CD8-positive, alpha-beta memory T cell (primary cell): ENCODE measurements at regions not wholly inside any gene's neighbourhood (a gene's known extent, or its start where the extent isn't known, plus 50 kb on each side); places are given as distances from the start of the nearest gene placed in this dataset.

Experiments used
- CTCF ChIA-PET: fragments of 350-600 bp; sonication (Branson Sonifier 250); formaldehyde crosslinking; loops from one replicate; lab custom pipeline; 2021; ENCODE audit warnings: antibody characterized with exemption; lab: Charles Lee
- POLR2A ChIA-PET: fragments of 350-600 bp; sonication (Branson Sonifier 250); formaldehyde crosslinking; loops from one replicate; lab custom pipeline; 2021; ENCODE audit warnings: antibody characterized with exemption; lab: Charles Lee
- DNase-seq, 5 donors: peaks; one replicate each; pipeline versions ENCODE4 v3.0.0 to v3.0.0-alpha.2; 2020 to 2022; ENCODE audit warnings: mixed read lengths in 1 of 5
- H3K27ac ChIP-seq: one replicate; pipeline ENCODE4 v1.7.0; 2013; ENCODE audit warnings: low read depth, mild to moderate bottlenecking, low read length, moderate library complexity
- H3K27me3 ChIP-seq: 2 replicates; pipeline ENCODE4 v1.7.0; 2013; ENCODE audit warnings: low read length, mild to moderate bottlenecking; ENCODE audit not compliant: insufficient read depth, poor library complexity, severe bottlenecking
- H3K36me3 ChIP-seq: 2 replicates; pipeline ENCODE4 v1.7.0; 2013; ENCODE audit warnings: mild to moderate bottlenecking, low read length, moderate library complexity; ENCODE audit not compliant: insufficient read depth
- H3K4me1 ChIP-seq: 2 replicates; pipeline ENCODE4 v1.7.0; 2013; ENCODE audit warnings: mild to moderate bottlenecking, low read length, moderate library complexity; ENCODE audit not compliant: insufficient read depth
- H3K4me3 ChIP-seq: 2 replicates; pipeline ENCODE4 v1.7.0; 2013; ENCODE audit warnings: mild to moderate bottlenecking, low read length
- H3K9me3 ChIP-seq: 2 replicates; pipeline ENCODE4 v1.7.0; 2013; ENCODE audit warnings: mild to moderate bottlenecking, low read length
- H3K27ac Mint-ChIP-seq, 8 donors: one replicate each; pipeline ENCODE4 v1.8.0; 2020 to 2021; ENCODE audit warnings: mixed read lengths in 8 of 8, mild to moderate bottlenecking in 6 of 8, inconsistent platforms in 3 of 8, moderate library complexity in 3 of 8
- H3K27me3 Mint-ChIP-seq, 2 donors: one replicate each; pipeline ENCODE4 v1.8.0; 2020 to 2021; ENCODE audit warnings: mixed read lengths in 2 of 2, mild to moderate bottlenecking in 1 of 2, moderate library complexity in 1 of 2
- H3K36me3 Mint-ChIP-seq, 3 donors: one replicate each; pipeline ENCODE4 v1.8.0; 2020 to 2021; ENCODE audit warnings: mixed read lengths in 3 of 3, inconsistent platforms in 1 of 3, mild to moderate bottlenecking in 1 of 3
- H3K4me1 Mint-ChIP-seq, 3 donors: one replicate each; pipeline ENCODE4 v1.8.0; 2020 to 2021; ENCODE audit warnings: mixed read lengths in 3 of 3, inconsistent platforms in 1 of 3, mild to moderate bottlenecking in 1 of 3
- H3K4me3 Mint-ChIP-seq, 7 donors: one replicate each; pipeline ENCODE4 v1.8.0; 2020 to 2021; ENCODE audit warnings: mixed read lengths in 7 of 7, mild to moderate bottlenecking in 6 of 7, moderate library complexity in 4 of 7, inconsistent platforms in 2 of 7
- H3K9me3 Mint-ChIP-seq, 5 donors: one replicate each; pipeline ENCODE4 v1.8.0; 2020 to 2022; ENCODE audit warnings: mixed read lengths in 5 of 5, mild to moderate bottlenecking in 3 of 5, moderate library complexity in 2 of 5, inconsistent platforms in 1 of 5

DNA sequence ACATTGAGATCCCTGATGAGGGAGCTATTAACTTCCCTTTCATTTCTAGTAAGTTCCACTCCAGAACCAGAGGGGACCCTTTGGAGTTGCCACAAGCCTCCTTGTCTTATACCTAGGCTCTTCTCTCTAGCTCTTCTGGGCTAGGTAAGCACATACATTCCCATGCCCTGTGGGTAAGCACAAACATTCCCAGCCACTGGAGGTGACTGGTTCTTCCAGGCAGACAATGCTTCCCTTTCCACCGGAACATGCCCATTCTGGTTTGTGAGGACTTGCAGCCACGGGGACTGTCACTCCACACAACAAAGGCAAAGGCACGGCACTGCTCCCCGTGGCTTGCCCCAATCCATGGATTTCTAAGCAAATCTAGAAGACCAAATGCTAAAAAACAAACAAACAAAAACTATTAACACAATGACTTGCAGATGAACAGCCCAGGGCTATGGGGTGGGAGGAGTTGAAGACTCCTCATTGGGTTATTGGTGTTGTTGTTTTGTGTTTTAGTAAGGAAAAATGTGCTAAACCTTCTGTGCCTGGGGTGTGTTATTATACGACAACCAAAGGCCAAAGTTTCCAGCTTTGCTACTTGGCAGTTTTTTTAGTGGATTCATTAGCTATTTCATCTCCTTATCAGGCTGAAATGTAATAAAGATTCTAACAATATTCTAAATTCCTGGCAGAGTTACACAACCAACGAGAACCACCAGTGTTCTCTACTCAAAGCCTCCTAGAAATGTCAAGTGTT lies 276.2 kb downstream of the SYK start:
- H3K27ac Mint-ChIP-seq = no peak overlapping the region
- H3K27me3 Mint-ChIP-seq = peaks cover 0 to 5% of the 10 kb centered on the region in 2 donors
- no peak for DNase-seq
- POLR2A ChIA-PET = no interaction called here
- H3K9me3 Mint-ChIP-seq = no peaks in the 10 kb centered on the region
- CTCF ChIA-PET = interaction anchor here (1.3 kb wide), 1 partner anchor 11 kb away, joined by 4 read pairs; no protein-coding TSS in a partner anchor
- Histone ChIP-seq H3K4me1 (no peaks in the 10 kb centered on the region), H3K9me3 (no peaks in the 10 kb centered on the region), H3K36me3 (no peaks in the 10 kb centered on the region), H3K27me3 (no peaks in the 10 kb centered on the region), H3K27ac (no peak overlapping the region), H3K4me3 (no peak overlapping the region)
- no peak overlapping the region for H3K4me3 Mint-ChIP-seq
- H3K36me3 Mint-ChIP-seq = no peaks in the 10 kb centered on the region
- no peaks in the 10 kb centered on the region for H3K4me1 Mint-ChIP-seq

DNA sequence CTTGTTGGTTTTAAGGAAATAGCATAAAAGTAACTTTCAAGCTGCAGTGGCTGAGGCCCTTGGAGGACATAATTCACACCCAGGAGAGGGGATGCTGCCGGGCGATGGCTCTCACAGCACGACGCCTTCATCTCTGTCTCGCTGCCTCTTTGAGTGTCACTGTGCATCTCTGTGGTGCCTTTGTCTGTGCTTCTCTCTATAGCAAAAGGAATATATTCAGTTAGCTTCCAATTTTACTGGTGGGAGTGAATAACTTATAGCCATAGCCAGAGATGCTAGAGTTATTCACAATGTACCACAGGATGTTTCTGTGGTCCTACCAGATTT lies 276.7 kb downstream of the SYK start:
- H3K4me3 Mint-ChIP-seq = no peak overlapping the region
- no peak overlapping the region for H3K27ac ChIP-seq
- H3K4me1 ChIP-seq = no peaks in the 10 kb centered on the region
- POLR2A ChIA-PET = no interaction called here
- no peaks in the 10 kb centered on the region for H3K9me3 Mint-ChIP-seq
- no peaks in the 10 kb centered on the region for H3K4me1 Mint-ChIP-seq
- H3K36me3 Mint-ChIP-seq = no peaks in the 10 kb centered on the region
- no peaks in the 10 kb centered on the region for H3K9me3 ChIP-seq
- no peak for DNase-seq
- no peaks in the 10 kb centered on the region for H3K36me3 ChIP-seq
- peaks cover 0 to 6% of the 10 kb centered on the region in 2 donors for H3K27me3 Mint-ChIP-seq
- H3K27me3 ChIP-seq = no peaks in the 10 kb centered on the region
- peak overlapping the region in 1 of 8 donors; percentile 41 for H3K27ac Mint-ChIP-seq
- H3K4me3 ChIP-seq = no peak overlapping the region
- CTCF ChIA-PET = no interaction called here

DNA sequence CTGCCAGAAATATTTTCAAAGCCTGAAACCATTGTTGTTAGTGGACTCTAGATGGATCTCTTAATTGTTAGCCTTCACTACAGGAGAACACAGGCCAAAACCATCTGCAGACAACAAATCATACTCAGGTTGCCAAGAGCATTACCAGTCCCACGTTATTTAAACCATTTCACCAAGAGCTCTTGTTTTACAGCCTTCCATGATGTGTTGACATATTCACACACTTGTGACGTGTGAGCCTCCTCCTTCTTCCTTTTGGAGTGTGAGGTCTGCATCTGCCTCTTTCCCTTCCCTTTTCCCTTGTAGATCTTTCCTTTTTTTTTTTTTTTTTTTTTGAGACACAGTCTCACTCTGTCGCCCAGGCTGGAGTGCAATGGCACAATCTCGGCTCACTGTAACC lies 279.0 kb downstream of the AUH start:
- Histone ChIP-seq H3K27ac (no peak overlapping the region), H3K4me1 (no peaks in the 10 kb centered on the region), H3K27me3 (no peaks in the 10 kb centered on the region), H3K9me3 (no peaks in the 10 kb centered on the region), H3K36me3 (no peaks in the 10 kb centered on the region), H3K4me3 (no peak overlapping the region)
- CTCF ChIA-PET = no interaction called here
- no peaks in the 10 kb centered on the region for H3K9me3 Mint-ChIP-seq
- POLR2A ChIA-PET = interaction anchor here (0.7 kb wide), 1 partner anchor 40 kb away, joined by 4 read pairs; no protein-coding TSS in a partner anchor
- peaks cover 0 to 4% of the 10 kb centered on the region in 2 donors for H3K27me3 Mint-ChIP-seq
- no peaks in the 10 kb centered on the region for H3K36me3 Mint-ChIP-seq
- DNase-seq = no peak
- no peaks in the 10 kb centered on the region for H3K4me1 Mint-ChIP-seq
- H3K27ac Mint-ChIP-seq = no peak overlapping the region
- H3K4me3 Mint-ChIP-seq = no peak overlapping the region

DNA sequence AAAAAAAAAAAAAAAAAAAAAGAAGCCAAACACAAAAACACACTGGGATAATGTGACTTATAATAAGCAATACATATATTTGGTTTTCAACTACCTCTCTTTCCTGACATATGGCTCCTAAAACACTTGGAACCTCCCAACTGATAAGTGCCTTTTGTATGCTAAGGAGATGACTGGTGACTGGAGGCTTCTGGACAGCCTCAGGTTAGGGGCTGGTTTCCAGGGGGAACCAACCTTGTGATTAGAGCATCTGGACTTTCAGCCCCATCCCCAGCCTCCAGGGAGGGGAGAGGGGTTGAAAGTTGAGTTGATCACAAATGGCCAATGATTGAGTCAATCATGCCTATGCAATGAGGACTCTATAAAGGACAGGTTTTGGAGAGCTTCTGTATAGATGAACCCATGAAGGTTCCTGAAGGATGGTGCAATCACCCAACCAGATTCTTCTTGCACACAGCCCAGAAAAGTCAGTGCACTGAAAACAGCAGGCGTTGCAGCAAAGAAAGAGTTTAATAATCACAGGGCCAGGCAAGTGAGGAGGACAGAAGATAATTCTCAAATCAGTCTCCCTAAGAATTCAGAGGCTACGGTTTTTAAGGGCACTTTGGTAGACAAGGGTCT lies 276.7 kb downstream of the AUH start:
- Histone ChIP-seq H3K36me3 (no peaks in the 10 kb centered on the region), H3K4me1 (no peaks in the 10 kb centered on the region), H3K4me3 (no peak overlapping the region), H3K27me3 (no peaks in the 10 kb centered on the region), H3K27ac (no peak overlapping the region), H3K9me3 (no peaks in the 10 kb centered on the region)
- POLR2A ChIA-PET = no interaction called here
- DNase-seq = no peak
- Mint-ChIP-seq H3K27ac (peak overlapping the region in 1 of 8 donors; percentile 3), H3K27me3 (peaks cover 0 to 4% of the 10 kb centered on the region in 2 donors), H3K4me3 (no peak overlapping the region), H3K4me1 (peaks cover 0 to 6% (median 0%) of the 10 kb centered on the region in 3 donors), H3K36me3 (no peaks in the 10 kb centered on the region), H3K9me3 (no peaks in the 10 kb centered on the region)
- CTCF ChIA-PET = no interaction called here

DNA sequence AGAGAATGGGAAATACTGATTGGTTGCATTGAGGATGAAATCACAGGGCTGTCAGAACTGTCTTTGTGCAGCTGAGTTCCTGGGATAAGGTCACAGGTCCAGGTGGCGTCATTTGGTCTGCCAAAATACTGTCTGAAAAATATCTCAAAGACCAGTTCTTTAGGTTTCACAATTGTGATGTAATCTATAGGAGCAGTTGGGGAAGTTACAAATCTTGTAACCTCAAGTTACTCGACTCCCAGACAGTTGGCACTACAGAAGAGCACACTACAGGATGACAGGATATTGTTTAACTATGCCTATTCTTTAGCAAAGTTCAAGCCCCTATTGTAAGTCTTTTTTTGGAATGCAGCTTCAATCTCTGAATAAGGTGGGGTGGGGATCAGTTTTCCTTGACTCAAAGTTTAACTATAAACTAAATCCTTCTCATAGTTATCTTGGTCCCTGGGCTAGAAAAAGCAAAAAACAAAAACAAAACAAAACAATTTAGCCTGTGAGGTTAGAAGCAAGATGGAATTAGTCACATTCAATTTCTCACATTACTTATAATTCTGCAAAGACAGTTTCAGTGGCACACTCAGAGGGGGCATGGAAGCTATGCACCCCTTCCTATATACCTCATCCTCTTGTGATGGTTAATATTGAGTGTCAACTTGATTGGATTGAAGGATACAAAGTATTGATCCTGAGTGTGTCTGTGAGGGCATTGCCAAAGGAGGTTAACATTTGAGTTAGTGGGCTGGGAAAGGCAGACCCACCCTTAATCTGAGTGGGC lies 276.0 kb downstream of the AUH start:
- Mint-ChIP-seq H3K27me3 (peaks cover 0 to 2% of the 10 kb centered on the region in 2 donors), H3K9me3 (no peaks in the 10 kb centered on the region), H3K4me1 (peaks cover 0 to 6% (median 0%) of the 10 kb centered on the region in 3 donors), H3K4me3 (no peak overlapping the region), H3K27ac (no peak overlapping the region), H3K36me3 (no peaks in the 10 kb centered on the region)
- H3K4me3 ChIP-seq = no peak overlapping the region
- H3K27me3 ChIP-seq = no peaks in the 10 kb centered on the region
- ChIA-PET CTCF (no interaction called here), POLR2A (no interaction called here)
- H3K27ac ChIP-seq = no peak overlapping the region
- no peaks in the 10 kb centered on the region for H3K36me3 ChIP-seq
- no peaks in the 10 kb centered on the region for H3K4me1 ChIP-seq
- H3K9me3 ChIP-seq = no peaks in the 10 kb centered on the region
- no peak for DNase-seq

DNA sequence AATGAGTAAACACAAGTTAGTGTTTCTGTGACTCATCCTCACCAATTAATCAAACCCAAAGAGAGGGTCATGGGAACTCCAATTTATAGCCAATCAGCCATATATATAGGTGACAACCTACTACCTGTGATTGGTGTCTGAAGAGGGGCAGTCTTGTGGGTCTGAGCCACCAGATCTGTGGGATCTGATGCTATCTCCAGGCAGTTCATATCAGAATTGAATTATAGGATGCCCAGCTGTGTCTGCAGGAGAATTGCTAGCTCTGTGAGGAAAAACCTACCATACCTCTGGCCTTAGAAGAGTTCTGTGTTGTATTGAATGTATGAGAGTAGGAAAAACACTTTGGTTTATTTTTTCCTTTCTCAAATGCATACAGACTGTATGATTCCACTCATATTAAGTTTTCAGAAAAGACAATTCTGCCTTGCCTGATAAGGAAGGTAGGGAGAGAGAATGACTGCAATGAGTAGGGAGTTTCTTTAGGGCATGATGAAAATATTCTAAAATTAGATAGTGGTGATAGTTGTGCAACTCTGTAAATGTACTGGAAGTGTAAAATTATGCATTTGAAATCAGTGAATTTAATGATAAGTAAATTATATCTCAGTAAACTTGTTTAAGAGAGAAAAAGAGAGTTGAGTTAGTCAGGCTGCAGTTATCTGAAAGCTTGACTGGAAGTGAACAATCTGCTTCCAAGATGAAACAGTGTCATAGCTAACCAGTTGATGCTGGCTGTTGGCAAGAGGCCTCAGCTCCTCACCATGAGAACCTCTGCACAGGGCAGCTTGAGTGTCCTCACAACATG lies 274.9 kb downstream of the AUH start:
- peaks cover 0 to 6% (median 0%) of the 10 kb centered on the region in 3 donors for H3K4me1 Mint-ChIP-seq

DNA sequence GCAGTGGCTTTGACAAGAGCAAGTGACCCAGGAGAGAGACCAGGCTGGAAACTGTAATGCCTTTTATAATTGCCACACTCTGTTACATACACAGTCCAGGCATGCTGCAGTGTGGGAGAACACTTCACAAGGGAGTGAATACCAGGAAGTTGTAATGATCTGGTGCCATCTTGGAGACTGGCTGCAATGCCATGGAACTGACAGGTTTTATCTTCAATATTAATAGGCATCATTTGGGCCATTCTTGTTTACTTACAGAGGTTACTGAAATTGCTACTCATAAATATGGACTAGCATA lies 274.3 kb downstream of the AUH start:
- no peak overlapping the region for H3K27ac ChIP-seq
- no peak overlapping the region for H3K4me3 ChIP-seq
- H3K9me3 Mint-ChIP-seq = no peaks in the 10 kb centered on the region
- peaks cover 0 to 6% (median 0%) of the 10 kb centered on the region in 3 donors for H3K4me1 Mint-ChIP-seq
- CTCF ChIA-PET = no interaction called here
- no peaks in the 10 kb centered on the region for H3K36me3 ChIP-seq
- no peaks in the 10 kb centered on the region for H3K9me3 ChIP-seq
- H3K27me3 Mint-ChIP-seq = peaks cover 0 to 2% of the 10 kb centered on the region in 2 donors
- no peak for DNase-seq
- no peaks in the 10 kb centered on the region for H3K27me3 ChIP-seq
- no peaks in the 10 kb centered on the region for H3K4me1 ChIP-seq
- H3K27ac Mint-ChIP-seq = no peak overlapping the region
- H3K4me3 Mint-ChIP-seq = no peak overlapping the region
- H3K36me3 Mint-ChIP-seq = no peaks in the 10 kb centered on the region
- POLR2A ChIA-PET = no interaction called here

More for the DNA sequence above, 274.9 kb downstream of the AUH start:
- Mint-ChIP-seq H3K27me3 (peaks cover 0 to 2% of the 10 kb centered on the region in 2 donors), H3K27ac (no peak overlapping the region), H3K9me3 (no peaks in the 10 kb centered on the region), H3K4me3 (no peak overlapping the region), H3K36me3 (no peaks in the 10 kb centered on the region)
- Histone ChIP-seq H3K36me3 (no peaks in the 10 kb centered on the region), H3K27me3 (no peaks in the 10 kb centered on the region), H3K27ac (no peak overlapping the region), H3K4me1 (no peaks in the 10 kb centered on the region), H3K4me3 (no peak overlapping the region), H3K9me3 (no peaks in the 10 kb centered on the region)
- no peak for DNase-seq
- CTCF ChIA-PET = no interaction called here
- POLR2A ChIA-PET = no interaction called here
